Thoracic aorta (tissue), 2 donors: ENCODE measurements at regions not wholly inside any gene's neighbourhood (a gene's known extent, or its start where the extent isn't known, plus 50 kb on each side); places are given as distances from the start of the nearest gene placed in this dataset.

ENCODE experiments used
- ATAC-seq: fragments of 150-250 bp; one replicate; pipeline ENCODE4 v1.8.0; 2017; ENCODE audit warnings: low read depth; ENCODE audit not compliant: insufficient number of reproducible peaks, low FRiP score
- DNase-seq: peaks from one replicate; pipeline ENCODE4 v3.0.0-alpha.2; 2020; ENCODE audit warnings: low spot score
- H3K27ac ChIP-seq, 2 donors: fragments of 200-600 bp; sonication (generic); 1 replicate in 1 of 2; 2 replicates in 1 of 2; pipeline ENCODE4 v1.5.1; 2016; ENCODE audit warnings: mild to moderate bottlenecking in 2 of 2, moderate library complexity in 2 of 2
- H3K27me3 ChIP-seq: fragments of 200-600 bp; sonication (generic); replicated peaks from 2 replicates; pipeline ENCODE4 v1.6.0; 2016; ENCODE audit warnings: mild to moderate bottlenecking; ENCODE audit not compliant: insufficient read depth
- H3K36me3 ChIP-seq: fragments of 200-600 bp; sonication (generic); one replicate; pipeline ENCODE4 v1.5.1; 2016
- H3K4me1 ChIP-seq, 2 donors: fragments of 200-600 bp; sonication (generic); 1 replicate in 1 of 2; 2 replicates in 1 of 2; pipeline versions ENCODE4 v1.5.1 to v1.6.0; 2016; ENCODE audit warnings: low read depth in 2 of 2, mild to moderate bottlenecking in 1 of 2; ENCODE audit not compliant: control insufficient read depth in 1 of 2
- H3K4me3 ChIP-seq: fragments of 200-600 bp; sonication (generic); 2 replicates; pipeline ENCODE4 v1.5.1; 2016; ENCODE audit warnings: mild to moderate bottlenecking
- H3K9me3 ChIP-seq: fragments of 200-600 bp; sonication (generic); 2 replicates; pipeline ENCODE4 v1.5.1; 2016
- TF ChIP-seq, protein P1 (sequence below): fragments of 200-600 bp; sonication (generic); IDR thresholded peaks from one replicate; pipeline ENCODE4 v1.5.1; 2019; ENCODE audit warnings: antibody characterized with exemption

DNA sequence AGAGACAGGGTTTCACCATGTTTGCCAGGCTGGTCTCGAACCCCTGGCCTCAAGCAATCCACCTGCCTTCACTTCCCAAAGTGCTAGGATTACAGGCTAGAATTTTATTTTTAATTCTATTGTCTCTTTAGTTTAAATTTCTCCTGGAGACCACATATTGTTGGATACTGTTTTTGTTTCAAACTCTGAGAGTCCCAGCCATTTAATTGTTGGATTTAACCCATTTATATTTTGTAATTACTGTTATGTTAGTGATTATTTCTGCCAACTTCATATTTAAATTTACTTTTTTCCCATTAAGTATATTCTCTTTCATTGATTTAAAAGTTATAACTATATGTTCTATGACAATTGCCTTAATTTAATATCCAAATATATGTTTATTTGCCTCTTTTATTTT lies 185.6 kb downstream of the ZNF248 start:
- no peak overlapping the region for H3K4me3 ChIP-seq
- TF ChIP-seq, protein P1, sequence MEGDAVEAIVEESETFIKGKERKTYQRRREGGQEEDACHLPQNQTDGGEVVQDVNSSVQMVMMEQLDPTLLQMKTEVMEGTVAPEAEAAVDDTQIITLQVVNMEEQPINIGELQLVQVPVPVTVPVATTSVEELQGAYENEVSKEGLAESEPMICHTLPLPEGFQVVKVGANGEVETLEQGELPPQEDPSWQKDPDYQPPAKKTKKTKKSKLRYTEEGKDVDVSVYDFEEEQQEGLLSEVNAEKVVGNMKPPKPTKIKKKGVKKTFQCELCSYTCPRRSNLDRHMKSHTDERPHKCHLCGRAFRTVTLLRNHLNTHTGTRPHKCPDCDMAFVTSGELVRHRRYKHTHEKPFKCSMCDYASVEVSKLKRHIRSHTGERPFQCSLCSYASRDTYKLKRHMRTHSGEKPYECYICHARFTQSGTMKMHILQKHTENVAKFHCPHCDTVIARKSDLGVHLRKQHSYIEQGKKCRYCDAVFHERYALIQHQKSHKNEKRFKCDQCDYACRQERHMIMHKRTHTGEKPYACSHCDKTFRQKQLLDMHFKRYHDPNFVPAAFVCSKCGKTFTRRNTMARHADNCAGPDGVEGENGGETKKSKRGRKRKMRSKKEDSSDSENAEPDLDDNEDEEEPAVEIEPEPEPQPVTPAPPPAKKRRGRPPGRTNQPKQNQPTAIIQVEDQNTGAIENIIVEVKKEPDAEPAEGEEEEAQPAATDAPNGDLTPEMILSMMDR, result no peak
- no peak overlapping the region for H3K27ac ChIP-seq
- peaks cover 4% of the 10 kb centered on the region for H3K9me3 ChIP-seq
- ATAC-seq (no peak), DNase-seq (no peak)
- no peaks in the 10 kb centered on the region for H3K36me3 ChIP-seq
- no peaks in the 10 kb centered on the region for H3K4me1 ChIP-seq
- H3K27me3 ChIP-seq, result no peaks in the 10 kb centered on the region

GRCh38 chr10:37667736-37668135 lies 189.7 kb downstream of the ZNF248 start:
- TF ChIP-seq, protein P1, result no peak
- Histone ChIP-seq H3K27ac (no peak overlapping the region), H3K4me1 (no peaks in the 10 kb centered on the region), H3K9me3 (peaks cover 4% of the 10 kb centered on the region), H3K4me3 (no peak overlapping the region), H3K36me3 (no peaks in the 10 kb centered on the region), H3K27me3 (no peaks in the 10 kb centered on the region)
- DNase-seq (no peak), ATAC-seq (no peak)

- no peaks in the 10 kb centered on the region for H3K4me1 ChIP-seq
- TF ChIP-seq, protein P1, result no peak
- no peak overlapping the region for H3K27ac ChIP-seq
- peaks cover 5% of the 10 kb centered on the region for H3K9me3 ChIP-seq
- no peak overlapping the region for H3K4me3 ChIP-seq
- H3K27me3 ChIP-seq, result no peaks in the 10 kb centered on the region
- ATAC-seq, result no peak
- no peaks in the 10 kb centered on the region for H3K36me3 ChIP-seq
- DNase-seq, result no peak
These were observed 202.9 kb downstream of the ZNF248 start for GRCh38 chr10:37654466-37654865.

DNA sequence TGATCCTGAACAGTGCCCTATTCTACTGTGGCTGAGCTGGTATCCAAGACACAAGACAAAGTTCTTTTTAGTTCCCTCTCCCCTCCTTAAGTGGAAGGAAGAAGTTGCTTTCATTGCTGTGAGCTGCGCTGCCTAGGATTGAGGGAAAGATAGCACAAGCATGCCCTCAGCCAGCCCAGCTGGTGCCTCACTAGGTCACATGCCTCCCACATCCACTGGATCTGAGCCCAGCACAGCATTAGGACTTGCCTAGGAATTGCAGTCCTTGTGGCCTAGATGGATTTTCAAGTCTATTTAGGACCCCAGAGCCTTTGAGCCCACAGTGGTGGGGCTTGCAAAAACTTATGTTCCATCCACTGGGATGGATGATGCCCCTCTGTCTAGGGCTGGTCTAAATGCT lies 214.2 kb downstream of the ZNF248 start:
- no peaks in the 10 kb centered on the region for H3K36me3 ChIP-seq
- H3K27ac ChIP-seq, result no peak overlapping the region
- TF ChIP-seq, protein P1, result no peak
- H3K4me3 ChIP-seq, result no peak overlapping the region
- H3K27me3 ChIP-seq, result no peaks in the 10 kb centered on the region
- no peaks in the 10 kb centered on the region for H3K9me3 ChIP-seq
- ATAC-seq, result no peak
- no peak for DNase-seq
- H3K4me1 ChIP-seq, result no peaks in the 10 kb centered on the region

- TF ChIP-seq, protein P1, result no peak
- Histone ChIP-seq H3K27ac (no peak overlapping the region), H3K4me3 (no peak overlapping the region), H3K36me3 (no peaks in the 10 kb centered on the region), H3K27me3 (no peaks in the 10 kb centered on the region), H3K9me3 (no peaks in the 10 kb centered on the region), H3K4me1 (no peaks in the 10 kb centered on the region)
- ATAC-seq (no peak), DNase-seq (no peak)
These were observed 217.1 kb downstream of the ZNF248 start for GRCh38 chr10:37640301-37640700.
